HG02759 (cell line): ENCODE measurements at regions not wholly inside any gene's neighbourhood (a gene's known extent, or its start where the extent isn't known, plus 50 kb on each side); places are given as distances from the start of the nearest gene placed in this dataset.

Experiments used
- ATAC-seq: cut with Tn5 transposase; IDR thresholded peaks from one replicate; pipeline ENCODE4 v1.9.1; 2021; ENCODE audit warnings: mild to moderate bottlenecking, moderate library complexity; ENCODE audit not compliant: unreplicated experiment

- no peak for ATAC-seq
Measured at GRCh38 chr16:47972246-47972985, 183.4 kb downstream of the ABCC12 start.

GRCh38 chr16:47971225-47971624 lies 184.6 kb downstream of the ABCC12 start:
- ATAC-seq, result no peak

- ATAC-seq, result no peak
Measured at GRCh38 chr16:47970291-47970931, 185.4 kb downstream of the ABCC12 start.

- ATAC-seq, result no peak
Measured at GRCh38 chr16:47967374-47967773, 188.4 kb downstream of the ABCC12 start.

- no peak for ATAC-seq
Measured at GRCh38 chr16:47966325-47966724, 189.5 kb downstream of the ABCC12 start.

GRCh38 chr16:47965439-47965838 lies 190.4 kb downstream of the ABCC12 start:
- ATAC-seq, result no peak

- no peak for ATAC-seq
Measured at GRCh38 chr16:47958726-47959125, 197.1 kb downstream of the ABCC12 start.

GRCh38 chr16:47956916-47957315 lies 198.9 kb downstream of the ABCC12 start:
- no peak for ATAC-seq

GRCh38 chr16:47949714-47950113 lies 206.1 kb downstream of the ABCC12 start:
- no peak for ATAC-seq

GRCh38 chr16:47949276-47949675 lies 206.5 kb downstream of the ABCC12 start:
- no peak for ATAC-seq

GRCh38 chr16:47947723-47948122 lies 208.1 kb downstream of the ABCC12 start:
- ATAC-seq, result no peak

- ATAC-seq, result no peak
Measured at GRCh38 chr16:47946092-47946491, 209.7 kb downstream of the ABCC12 start.

GRCh38 chr16:47944589-47944988 lies 211.2 kb downstream of the ABCC12 start:
- no peak for ATAC-seq

GRCh38 chr16:47943235-47943634 lies 212.6 kb downstream of the ABCC12 start:
- no peak for ATAC-seq

- ATAC-seq, result no peak
Measured at GRCh38 chr16:47940466-47940865, 215.3 kb downstream of the ABCC12 start.

- ATAC-seq, result no peak
Measured at GRCh38 chr16:47939680-47940079, 216.1 kb downstream of the ABCC12 start.

GRCh38 chr16:47938272-47938671 lies 217.5 kb downstream of the ABCC12 start:
- no peak for ATAC-seq

GRCh38 chr16:47928008-47928407 lies 227.8 kb downstream of the ABCC12 start:
- no peak for ATAC-seq

GRCh38 chr16:47927330-47927729 lies 228.5 kb downstream of the ABCC12 start:
- ATAC-seq, result no peak

GRCh38 chr16:47925811-47926460 lies 229.9 kb downstream of the ABCC12 start:
- no peak for ATAC-seq

GRCh38 chr16:47924950-47925349 lies 230.8 kb downstream of the ABCC12 start:
- no peak for ATAC-seq

- ATAC-seq, result no peak
Measured at GRCh38 chr16:47921535-47921934, 234.3 kb downstream of the ABCC12 start.
